SK-N-MC (cell line): ENCODE measurements at regions not wholly inside any gene's neighbourhood (a gene's known extent, or its start where the extent isn't known, plus 50 kb on each side); places are given as distances from the start of the nearest gene placed in this dataset.

Experiments used
- EZH2 ChIP-seq: fragments of 200-600 bp; sonication (generic); IDR thresholded peaks from one replicate; pipeline ENCODE4 v1.6.1; 2017; ENCODE audit warnings: antibody characterized with exemption
- FOXP2 ChIP-seq: optimal IDR thresholded peaks from 2 replicates; pipeline ENCODE3; 2011; ENCODE audit warnings: mild to moderate bottlenecking, moderate library complexity; ENCODE audit not compliant: insufficient read depth; ENCODE audit errors: extremely low read length, control extremely low read depth
- POLR2AphosphoS5 ChIP-seq: IDR thresholded peaks from 2 replicates; pipeline ENCODE4 v1.6.1; 2012; ENCODE audit warnings: mild to moderate bottlenecking, low read depth, low read length, borderline replicate concordance

GRCh38 chrX:80317646-80318045 lies 102.6 kb upstream of the TENT5D start:
- no peak for TF ChIP-seq EZH2
- no peak for TF ChIP-seq POLR2AphosphoS5
- TF ChIP-seq FOXP2, result no peak
